HCT116 (cell line): ENCODE measurements at regions not wholly inside any gene's neighbourhood (a gene's known extent, or its start where the extent isn't known, plus 50 kb on each side); places are given as distances from the start of the nearest gene placed in this dataset.

Experiments used
- CTCF ChIP-seq, 3 experiments: fragments of 200-600 bp in 1 of 3; sonication (generic) in 1 of 3; IDR thresholded peaks in 2 of 3; conservative IDR thresholded peaks in 1 of 3; 2 replicates each; pipeline ENCODE4 v1.5.1; 2012 to 2017; ENCODE audit warnings: low read depth in 2 of 3, low read length in 2 of 3, antibody characterized with exemption in 1 of 3, borderline replicate concordance in 1 of 3, control low read depth in 1 of 3, mild to moderate bottlenecking in 1 of 3, mixed read lengths in 1 of 3, mixed run types in 1 of 3, moderate library complexity in 1 of 3; ENCODE audit not compliant: insufficient read depth in 1 of 3
- ELF1 ChIP-seq: IDR thresholded peaks from 2 replicates; pipeline ENCODE4 v1.6.1; 2012; ENCODE audit warnings: low read depth, borderline replicate concordance
- EZH2 ChIP-seq: fragments of 200-600 bp; sonication (generic); IDR thresholded peaks from 2 replicates; pipeline ENCODE4 v1.6.1; 2017; ENCODE audit warnings: antibody characterized with exemption, mixed run types
- POLR2A ChIP-seq: IDR thresholded peaks from 2 replicates; pipeline ENCODE4 v1.7.0; 2011; ENCODE audit warnings: borderline replicate concordance; ENCODE audit not compliant: insufficient read depth, insufficient read length; ENCODE audit errors: extremely low read depth
- POLR2AphosphoS5 ChIP-seq: IDR thresholded peaks from 2 replicates; pipeline ENCODE4 v1.6.1; 2011; ENCODE audit warnings: mild to moderate bottlenecking, low read depth, low read length, moderate library complexity
- RAD21 ChIP-seq: IDR thresholded peaks from 2 replicates; pipeline ENCODE4 v1.6.1; 2012; ENCODE audit warnings: low read depth, mild to moderate bottlenecking
- ZNF274 ChIP-seq: fragments of 200-500 bp; sonication (Bioruptor generic); IDR thresholded peaks from 2 replicates; pipeline ENCODE4 v1.6.1; 2014; ENCODE audit warnings: mild to moderate bottlenecking, low read depth, low read length, inconsistent platforms
- TF ChIP-seq, protein P1 (sequence below): IDR thresholded peaks from 2 replicates; pipeline ENCODE4 v1.6.1; 2012; ENCODE audit warnings: low read depth

- TF ChIP-seq CTCF (IDR thresholded peaks at IDR 0.05 in 2 of 3, conservative IDR thresholded peaks at IDR 0.05 in 1 of 3; ENCODE audit: borderline replicate concordance in 1 of 3, insufficient read depth in 1 of 3, low read depth in 2 of 3, low read length in 2 of 3) (no peak), ELF1 (no peak), ZNF274 (no peak), POLR2AphosphoS5 (no peak), POLR2A (no peak), RAD21 (no peak), EZH2 (no peak)
- TF ChIP-seq, protein P1, sequence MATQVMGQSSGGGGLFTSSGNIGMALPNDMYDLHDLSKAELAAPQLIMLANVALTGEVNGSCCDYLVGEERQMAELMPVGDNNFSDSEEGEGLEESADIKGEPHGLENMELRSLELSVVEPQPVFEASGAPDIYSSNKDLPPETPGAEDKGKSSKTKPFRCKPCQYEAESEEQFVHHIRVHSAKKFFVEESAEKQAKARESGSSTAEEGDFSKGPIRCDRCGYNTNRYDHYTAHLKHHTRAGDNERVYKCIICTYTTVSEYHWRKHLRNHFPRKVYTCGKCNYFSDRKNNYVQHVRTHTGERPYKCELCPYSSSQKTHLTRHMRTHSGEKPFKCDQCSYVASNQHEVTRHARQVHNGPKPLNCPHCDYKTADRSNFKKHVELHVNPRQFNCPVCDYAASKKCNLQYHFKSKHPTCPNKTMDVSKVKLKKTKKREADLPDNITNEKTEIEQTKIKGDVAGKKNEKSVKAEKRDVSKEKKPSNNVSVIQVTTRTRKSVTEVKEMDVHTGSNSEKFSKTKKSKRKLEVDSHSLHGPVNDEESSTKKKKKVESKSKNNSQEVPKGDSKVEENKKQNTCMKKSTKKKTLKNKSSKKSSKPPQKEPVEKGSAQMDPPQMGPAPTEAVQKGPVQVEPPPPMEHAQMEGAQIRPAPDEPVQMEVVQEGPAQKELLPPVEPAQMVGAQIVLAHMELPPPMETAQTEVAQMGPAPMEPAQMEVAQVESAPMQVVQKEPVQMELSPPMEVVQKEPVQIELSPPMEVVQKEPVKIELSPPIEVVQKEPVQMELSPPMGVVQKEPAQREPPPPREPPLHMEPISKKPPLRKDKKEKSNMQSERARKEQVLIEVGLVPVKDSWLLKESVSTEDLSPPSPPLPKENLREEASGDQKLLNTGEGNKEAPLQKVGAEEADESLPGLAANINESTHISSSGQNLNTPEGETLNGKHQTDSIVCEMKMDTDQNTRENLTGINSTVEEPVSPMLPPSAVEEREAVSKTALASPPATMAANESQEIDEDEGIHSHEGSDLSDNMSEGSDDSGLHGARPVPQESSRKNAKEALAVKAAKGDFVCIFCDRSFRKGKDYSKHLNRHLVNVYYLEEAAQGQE, result no peak
Measured at GRCh38 chr3:16086690-16087089, 87.8 kb upstream of the GALNT15 start.
